Lung (tissue), 11 donors: ENCODE measurements at regions not wholly inside any gene's neighbourhood (a gene's known extent, or its start where the extent isn't known, plus 50 kb on each side); places are given as distances from the start of the nearest gene placed in this dataset.

Experiments used
- ATAC-seq: fragments of 200-7000 bp; cut with Tn5 transposase; one replicate; pipeline ENCODE4 v1.9.1; 2020; ENCODE audit warnings: moderate number of reproducible peaks; ENCODE audit not compliant: insufficient read depth, low FRiP score
- DNase-seq, 3 donors: peaks; one replicate each; pipeline ENCODE4 v3.0.0-alpha.2; 2013 to 2017
- H3K27ac ChIP-seq, 2 donors: one replicate each; pipeline ENCODE4 v1.5.1; 2013; ENCODE audit warnings: mild to moderate bottlenecking in 2 of 2, moderate library complexity in 2 of 2, control low read depth in 1 of 2, inconsistent platforms in 1 of 2, low read depth in 1 of 2, low read length in 1 of 2
- H3K27me3 ChIP-seq, 3 donors: one replicate each; pipeline ENCODE4 v1.5.1; 2013; ENCODE audit warnings: low read length in 2 of 3; ENCODE audit not compliant: control insufficient read depth in 3 of 3, insufficient read depth in 3 of 3
- H3K36me3 ChIP-seq, 4 donors: one replicate each; pipeline ENCODE4 v1.5.1; 2013; ENCODE audit warnings: low read length in 4 of 4, mild to moderate bottlenecking in 1 of 4, moderate library complexity in 1 of 4; ENCODE audit not compliant: control insufficient read depth in 4 of 4, insufficient read depth in 4 of 4
- H3K4me1 ChIP-seq, 5 donors: one replicate each; pipeline ENCODE4 v1.5.1; 2013; ENCODE audit warnings: low read length in 5 of 5, mild to moderate bottlenecking in 2 of 5, moderate library complexity in 1 of 5; ENCODE audit not compliant: control insufficient read depth in 5 of 5, insufficient read depth in 5 of 5
- H3K4me3 ChIP-seq: one replicate; pipeline ENCODE4 v1.5.1; 2013; ENCODE audit warnings: mild to moderate bottlenecking, control low read depth, moderate library complexity
- H3K9ac ChIP-seq, 2 donors: one replicate each; pipeline ENCODE4 v1.5.1; 2013; ENCODE audit warnings: low read length in 2 of 2, control low read depth in 1 of 2; ENCODE audit not compliant: insufficient read depth in 1 of 2
- H3K9me3 ChIP-seq, 4 donors: one replicate each; pipeline ENCODE4 v1.5.1; 2013; ENCODE audit warnings: low read length in 3 of 4, mild to moderate bottlenecking in 1 of 4, moderate library complexity in 1 of 4; ENCODE audit not compliant: control insufficient read depth in 4 of 4, insufficient read depth in 3 of 4
- CTCF ChIP-seq: IDR thresholded peaks from 2 replicates; pipeline ENCODE4 v1.5.1; 2012; ENCODE audit warnings: mild to moderate bottlenecking; ENCODE audit errors: control extremely low read depth, extremely low read depth
- WGBS, 2 donors: extraction: QIAGEN DNeasy Blood & Tissue Kit; methylation state at CpG; one replicate each; pipeline ENCODE4 v1.1.7; 2013; 5-methylcytosine and 5-hydroxymethylcytosine counted together
- donor health status: control.
- donor health status: control.
- donor health status: Bipolar disorder and iron deficiency.
- donor health status: healthy.
- donor health status: DM: yes; HTN: yes; CAD: no.

GRCh38 chr2:10225291-10226037 lies 77.2 kb upstream of the HPCAL1 start:
- no peak overlapping the region for H3K27ac ChIP-seq
- ATAC-seq (no peak), DNase-seq (peak; percentile 25 to 29 (median 26))
- no peaks in the 10 kb centered on the region for H3K36me3 ChIP-seq
- TF ChIP-seq CTCF, result no peak
- no peak overlapping the region for H3K9ac ChIP-seq
- no peak overlapping the region for H3K4me3 ChIP-seq
- peaks cover 0 to 16% (median 0%) of the 10 kb centered on the region in 5 donors for H3K4me1 ChIP-seq
- no peaks in the 10 kb centered on the region for H3K27me3 ChIP-seq
- WGBS, 2 donors, result 83 to 90% methylated on average over 15 of the region's 15 CpGs
- no peaks in the 10 kb centered on the region for H3K9me3 ChIP-seq

GRCh38 chr2:10226038-10226724 lies 76.5 kb upstream of the HPCAL1 start:
- Histone ChIP-seq H3K9me3 (no peaks in the 10 kb centered on the region), H3K4me1 (peaks cover 0 to 14% (median 0%) of the 10 kb centered on the region in 5 donors), H3K9ac (no peak overlapping the region), H3K4me3 (no peak overlapping the region), H3K27me3 (no peaks in the 10 kb centered on the region), H3K36me3 (no peaks in the 10 kb centered on the region), H3K27ac (no peak overlapping the region)
- DNase-seq (peak in 1 of 3 donors; percentile 2), ATAC-seq (no peak)
- WGBS, 2 donors, result 92 to 95% methylated on average over 19 of the region's 19 CpGs
- no peak for TF ChIP-seq CTCF

GRCh38 chr2:10228611-10229365 lies 73.9 kb upstream of the HPCAL1 start:
- DNase-seq (peak in 1 of 3 donors; percentile 12), ATAC-seq (no peak)
- Histone ChIP-seq H3K27me3 (no peaks in the 10 kb centered on the region), H3K4me3 (no peak overlapping the region), H3K4me1 (peaks cover 0 to 9% (median 0%) of the 10 kb centered on the region in 5 donors), H3K9ac (no peak overlapping the region), H3K27ac (no peak overlapping the region), H3K9me3 (no peaks in the 10 kb centered on the region), H3K36me3 (no peaks in the 10 kb centered on the region)
- no peak for TF ChIP-seq CTCF
- WGBS, 2 donors, result 83 to 88% methylated on average over 20 of the region's 20 CpGs
